ENCODE measurements at regions not wholly inside any gene's neighbourhood (a gene's known extent, or its start where the extent isn't known, plus 50 kb on each side); places are given as distances from the start of the nearest gene placed in this dataset.

DNA sequence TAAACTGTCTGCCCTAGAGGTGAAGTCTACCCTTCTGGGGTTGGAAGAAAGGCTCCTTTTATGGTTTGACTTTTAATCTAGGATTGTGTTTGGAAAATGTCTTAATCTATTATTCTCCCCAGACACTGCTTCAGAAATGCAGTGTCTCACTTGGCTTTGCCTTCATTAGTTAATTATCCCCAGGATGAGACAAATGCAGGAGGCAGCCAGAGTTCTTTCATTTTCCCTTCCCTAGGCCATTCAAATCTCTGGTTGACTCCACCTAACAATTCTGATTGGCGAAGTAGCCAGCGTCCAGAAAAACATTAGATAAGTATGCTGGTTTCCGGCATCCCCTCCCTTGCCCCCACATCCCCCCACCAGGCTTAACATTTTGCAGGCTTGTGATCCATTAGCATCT is 325.8 kb upstream of the PBX1 start:
- no peak overlapping the region for H3K9ac ChIP-seq (ENCODE audit: control insufficient read depth, insufficient read depth, low read length)
- FAIRE-seq, result no peak
- no peak overlapping the region for H3K4me2 ChIP-seq (ENCODE audit: control insufficient read depth, insufficient read depth)
- DNase-seq (ENCODE audit: low read depth, low spot score), result no peak
- TF ChIP-seq RUNX3 (IDR thresholded peaks at IDR 0.05; ENCODE audit: low read length), result no peak
- TF ChIP-seq, protein P1, sequence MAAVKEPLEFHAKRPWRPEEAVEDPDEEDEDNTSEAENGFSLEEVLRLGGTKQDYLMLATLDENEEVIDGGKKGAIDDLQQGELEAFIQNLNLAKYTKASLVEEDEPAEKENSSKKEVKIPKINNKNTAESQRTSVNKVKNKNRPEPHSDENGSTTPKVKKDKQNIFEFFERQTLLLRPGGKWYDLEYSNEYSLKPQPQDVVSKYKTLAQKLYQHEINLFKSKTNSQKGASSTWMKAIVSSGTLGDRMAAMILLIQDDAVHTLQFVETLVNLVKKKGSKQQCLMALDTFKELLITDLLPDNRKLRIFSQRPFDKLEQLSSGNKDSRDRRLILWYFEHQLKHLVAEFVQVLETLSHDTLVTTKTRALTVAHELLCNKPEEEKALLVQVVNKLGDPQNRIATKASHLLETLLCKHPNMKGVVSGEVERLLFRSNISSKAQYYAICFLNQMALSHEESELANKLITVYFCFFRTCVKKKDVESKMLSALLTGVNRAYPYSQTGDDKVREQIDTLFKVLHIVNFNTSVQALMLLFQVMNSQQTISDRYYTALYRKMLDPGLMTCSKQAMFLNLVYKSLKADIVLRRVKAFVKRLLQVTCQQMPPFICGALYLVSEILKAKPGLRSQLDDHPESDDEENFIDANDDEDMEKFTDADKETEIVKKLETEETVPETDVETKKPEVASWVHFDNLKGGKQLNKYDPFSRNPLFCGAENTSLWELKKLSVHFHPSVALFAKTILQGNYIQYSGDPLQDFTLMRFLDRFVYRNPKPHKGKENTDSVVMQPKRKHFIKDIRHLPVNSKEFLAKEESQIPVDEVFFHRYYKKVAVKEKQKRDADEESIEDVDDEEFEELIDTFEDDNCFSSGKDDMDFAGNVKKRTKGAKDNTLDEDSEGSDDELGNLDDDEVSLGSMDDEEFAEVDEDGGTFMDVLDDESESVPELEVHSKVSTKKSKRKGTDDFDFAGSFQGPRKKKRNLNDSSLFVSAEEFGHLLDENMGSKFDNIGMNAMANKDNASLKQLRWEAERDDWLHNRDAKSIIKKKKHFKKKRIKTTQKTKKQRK (IDR thresholded peaks at IDR 0.05; ENCODE audit: low read depth, low read length), result no peak
- no peak for TF ChIP-seq PAX8 (IDR thresholded peaks at IDR 0.05)
- no peak for TF ChIP-seq RAD51 (IDR thresholded peaks at IDR 0.05)
- no peak for TF ChIP-seq SMC3 (IDR thresholded peaks at IDR 0.05; ENCODE audit: borderline replicate concordance, low read length)
- no peak for TF ChIP-seq CBX3 (IDR thresholded peaks at IDR 0.05; ENCODE audit: borderline replicate concordance, low read depth)
- TF ChIP-seq, protein P2, sequence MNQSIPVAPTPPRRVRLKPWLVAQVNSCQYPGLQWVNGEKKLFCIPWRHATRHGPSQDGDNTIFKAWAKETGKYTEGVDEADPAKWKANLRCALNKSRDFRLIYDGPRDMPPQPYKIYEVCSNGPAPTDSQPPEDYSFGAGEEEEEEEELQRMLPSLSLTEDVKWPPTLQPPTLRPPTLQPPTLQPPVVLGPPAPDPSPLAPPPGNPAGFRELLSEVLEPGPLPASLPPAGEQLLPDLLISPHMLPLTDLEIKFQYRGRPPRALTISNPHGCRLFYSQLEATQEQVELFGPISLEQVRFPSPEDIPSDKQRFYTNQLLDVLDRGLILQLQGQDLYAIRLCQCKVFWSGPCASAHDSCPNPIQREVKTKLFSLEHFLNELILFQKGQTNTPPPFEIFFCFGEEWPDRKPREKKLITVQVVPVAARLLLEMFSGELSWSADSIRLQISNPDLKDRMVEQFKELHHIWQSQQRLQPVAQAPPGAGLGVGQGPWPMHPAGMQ (IDR thresholded peaks at IDR 0.05; ENCODE audit: borderline replicate concordance), result no peak
- TF ChIP-seq, protein P3, sequence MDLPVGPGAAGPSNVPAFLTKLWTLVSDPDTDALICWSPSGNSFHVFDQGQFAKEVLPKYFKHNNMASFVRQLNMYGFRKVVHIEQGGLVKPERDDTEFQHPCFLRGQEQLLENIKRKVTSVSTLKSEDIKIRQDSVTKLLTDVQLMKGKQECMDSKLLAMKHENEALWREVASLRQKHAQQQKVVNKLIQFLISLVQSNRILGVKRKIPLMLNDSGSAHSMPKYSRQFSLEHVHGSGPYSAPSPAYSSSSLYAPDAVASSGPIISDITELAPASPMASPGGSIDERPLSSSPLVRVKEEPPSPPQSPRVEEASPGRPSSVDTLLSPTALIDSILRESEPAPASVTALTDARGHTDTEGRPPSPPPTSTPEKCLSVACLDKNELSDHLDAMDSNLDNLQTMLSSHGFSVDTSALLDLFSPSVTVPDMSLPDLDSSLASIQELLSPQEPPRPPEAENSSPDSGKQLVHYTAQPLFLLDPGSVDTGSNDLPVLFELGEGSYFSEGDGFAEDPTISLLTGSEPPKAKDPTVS (IDR thresholded peaks at IDR 0.05; ENCODE audit: low read depth, low read length), result no peak
- TF ChIP-seq, protein P4, sequence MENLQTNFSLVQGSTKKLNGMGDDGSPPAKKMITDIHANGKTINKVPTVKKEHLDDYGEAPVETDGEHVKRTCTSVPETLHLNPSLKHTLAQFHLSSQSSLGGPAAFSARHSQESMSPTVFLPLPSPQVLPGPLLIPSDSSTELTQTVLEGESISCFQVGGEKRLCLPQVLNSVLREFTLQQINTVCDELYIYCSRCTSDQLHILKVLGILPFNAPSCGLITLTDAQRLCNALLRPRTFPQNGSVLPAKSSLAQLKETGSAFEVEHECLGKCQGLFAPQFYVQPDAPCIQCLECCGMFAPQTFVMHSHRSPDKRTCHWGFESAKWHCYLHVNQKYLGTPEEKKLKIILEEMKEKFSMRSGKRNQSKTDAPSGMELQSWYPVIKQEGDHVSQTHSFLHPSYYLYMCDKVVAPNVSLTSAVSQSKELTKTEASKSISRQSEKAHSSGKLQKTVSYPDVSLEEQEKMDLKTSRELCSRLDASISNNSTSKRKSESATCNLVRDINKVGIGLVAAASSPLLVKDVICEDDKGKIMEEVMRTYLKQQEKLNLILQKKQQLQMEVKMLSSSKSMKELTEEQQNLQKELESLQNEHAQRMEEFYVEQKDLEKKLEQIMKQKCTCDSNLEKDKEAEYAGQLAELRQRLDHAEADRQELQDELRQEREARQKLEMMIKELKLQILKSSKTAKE (IDR thresholded peaks at IDR 0.05; ENCODE audit: low read depth, poor library complexity, severe bottlenecking), result no peak
- TF ChIP-seq SUPT20H (IDR thresholded peaks at IDR 0.05; ENCODE audit: borderline replicate concordance, control insufficient read depth, low read depth, low read length), result no peak
- no peak for TF ChIP-seq JUNB (IDR thresholded peaks at IDR 0.05)
- no peak for TF ChIP-seq LARP7 (IDR thresholded peaks at IDR 0.05)
- TF ChIP-seq POU2F2 (IDR thresholded peaks at IDR 0.05; ENCODE audit: borderline replicate concordance, low read depth, low read length), result no peak
- no peak for TF ChIP-seq ETV6 (conservative IDR thresholded peaks at IDR 0.05 in 1 of 2, IDR thresholded peaks at IDR 0.05 in 1 of 2; ENCODE audit: borderline replicate concordance in 1 of 2, low read depth in 1 of 2)
- TF ChIP-seq MYC (IDR thresholded peaks at IDR 0.05; ENCODE audit: insufficient read depth, insufficient read length, insufficient replicate concordance, low read length, severe bottlenecking), result no peak
- H2AFZ ChIP-seq (ENCODE audit: control insufficient read depth, low read depth, low read length), result no peak overlapping the region
- intact Hi-C loops (cut with micrococcal nuclease; ENCODE audit: unreplicated experiment) (no loop called here), in situ Hi-C loops (cut with MboI) (no loop called here)
- ChIA-PET CTCF (interaction anchor here (0.7 kb wide), 1 partner anchor 384 kb away, joined by 3 read pairs; no protein-coding TSS in a partner anchor), POLR2A (no interaction called here), RAD21 (ENCODE audit: unreplicated experiment) (interaction anchor here (0.6 kb wide), 1 partner anchor 52 kb away, joined by 3 read pairs; no protein-coding TSS in a partner anchor), SMC1A (ENCODE audit: uncharacterized antibody, unreplicated experiment) (no interaction called here)
- no peaks in the 10 kb centered on the region for H4K20me1 ChIP-seq (ENCODE audit: control insufficient read depth, insufficient read depth)
- H3K4me1 ChIP-seq (ENCODE audit: control insufficient read depth, insufficient read depth, low read length), result no peaks in the 10 kb centered on the region
- H3K4me3 ChIP-seq, result no peak overlapping the region
- no peaks in the 10 kb centered on the region for H3K27me3 ChIP-seq (replicated peaks in 1 of 2; ENCODE audit: control insufficient read depth in 2 of 2, insufficient read depth in 2 of 2, low read length in 1 of 2)
- no peaks in the 10 kb centered on the region for H3K9me3 ChIP-seq (replicated peaks; ENCODE audit: control insufficient read depth, insufficient read depth, low read length)
- no peak for ATAC-seq
- H3K36me3 ChIP-seq (ENCODE audit: control insufficient read depth in 2 of 2, insufficient read depth in 2 of 2, low read length in 1 of 2), result no peaks in the 10 kb centered on the region
- H3K79me2 ChIP-seq (ENCODE audit: control insufficient read depth, insufficient read depth, low read length), result no peaks in the 10 kb centered on the region
- WGBS (ENCODE audit: insufficient coverage, insufficient replicate concordance, low lambda C conversion rate, missing lambda C conversion rate), result 15% methylated on average over 3 of the region's 3 CpGs
- no TSS peak for BruUV-seq (replicated peaks)
- no peak overlapping the region for H3K27ac ChIP-seq (ENCODE audit: control insufficient read depth, insufficient read depth)
